ENCODE measurements at regions not wholly inside any gene's neighbourhood (a gene's known extent, or its start where the extent isn't known, plus 50 kb on each side); places are given as distances from the start of the nearest gene placed in this dataset.

DNA sequence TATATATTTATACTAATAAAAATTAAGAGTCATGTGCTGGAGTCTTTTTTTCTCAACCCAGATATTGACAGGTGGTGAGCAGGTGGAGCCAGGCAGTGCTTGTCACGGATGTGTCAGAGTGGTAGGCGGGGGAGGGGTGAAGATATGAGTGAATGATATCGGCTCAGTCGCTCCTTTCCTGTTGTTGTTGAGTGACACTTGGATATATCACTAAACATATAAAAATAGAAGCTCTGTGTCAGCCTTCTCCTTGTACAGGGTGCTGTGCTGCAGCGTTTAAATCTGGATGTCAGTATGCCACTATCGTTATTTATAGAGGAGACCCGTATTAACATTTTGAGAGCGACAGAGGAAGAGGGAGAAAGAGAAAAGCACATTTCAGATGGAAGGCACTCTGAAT lies 339.6 kb downstream of the NUF2 start:
- H3K4me3 ChIP-seq (ENCODE audit: control insufficient read depth, low read depth, low read length) = no peak overlapping the region
- no peak for DNase-seq (ENCODE audit: low read depth)
- TF ChIP-seq, protein P1, sequence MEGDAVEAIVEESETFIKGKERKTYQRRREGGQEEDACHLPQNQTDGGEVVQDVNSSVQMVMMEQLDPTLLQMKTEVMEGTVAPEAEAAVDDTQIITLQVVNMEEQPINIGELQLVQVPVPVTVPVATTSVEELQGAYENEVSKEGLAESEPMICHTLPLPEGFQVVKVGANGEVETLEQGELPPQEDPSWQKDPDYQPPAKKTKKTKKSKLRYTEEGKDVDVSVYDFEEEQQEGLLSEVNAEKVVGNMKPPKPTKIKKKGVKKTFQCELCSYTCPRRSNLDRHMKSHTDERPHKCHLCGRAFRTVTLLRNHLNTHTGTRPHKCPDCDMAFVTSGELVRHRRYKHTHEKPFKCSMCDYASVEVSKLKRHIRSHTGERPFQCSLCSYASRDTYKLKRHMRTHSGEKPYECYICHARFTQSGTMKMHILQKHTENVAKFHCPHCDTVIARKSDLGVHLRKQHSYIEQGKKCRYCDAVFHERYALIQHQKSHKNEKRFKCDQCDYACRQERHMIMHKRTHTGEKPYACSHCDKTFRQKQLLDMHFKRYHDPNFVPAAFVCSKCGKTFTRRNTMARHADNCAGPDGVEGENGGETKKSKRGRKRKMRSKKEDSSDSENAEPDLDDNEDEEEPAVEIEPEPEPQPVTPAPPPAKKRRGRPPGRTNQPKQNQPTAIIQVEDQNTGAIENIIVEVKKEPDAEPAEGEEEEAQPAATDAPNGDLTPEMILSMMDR (conservative IDR thresholded peaks at IDR 0.05; ENCODE audit: control insufficient read depth, insufficient read depth, low read depth, low read length) = no peak

DNA sequence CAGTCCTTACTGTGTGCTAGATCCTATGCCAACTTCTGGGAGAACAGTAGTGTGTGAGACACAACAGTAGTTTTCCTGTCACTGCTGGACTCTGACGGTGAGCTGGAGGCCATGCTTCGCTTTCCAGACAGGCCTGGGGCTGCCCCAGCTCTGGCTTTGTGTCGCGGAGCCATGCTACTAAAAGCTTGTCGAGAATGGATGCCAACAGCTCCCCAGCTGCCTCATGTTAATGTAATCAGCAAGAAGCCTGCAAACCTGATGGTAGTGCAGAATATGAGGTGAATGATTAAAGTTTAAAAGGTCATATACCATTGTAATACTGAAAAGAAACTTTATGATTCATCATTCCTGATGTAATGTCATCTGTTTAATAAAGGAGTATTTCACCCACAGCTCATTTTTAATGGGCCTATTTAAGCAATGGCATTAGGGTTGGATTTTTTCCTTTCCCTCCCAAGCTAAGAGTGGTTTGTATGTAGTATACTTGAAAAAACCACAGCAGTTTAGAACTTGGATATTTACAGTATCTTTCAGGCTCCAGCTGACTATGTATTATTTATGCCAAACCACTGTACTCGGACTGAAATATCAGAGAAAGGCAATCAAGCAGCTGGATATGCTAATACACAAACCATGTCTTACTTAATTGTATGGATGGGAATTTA lies 343.0 kb downstream of the NUF2 start:
- DNase-seq (ENCODE audit: low read depth) = no peak
- TF ChIP-seq, protein P1 (conservative IDR thresholded peaks at IDR 0.05; ENCODE audit: control insufficient read depth, insufficient read depth, low read depth, low read length) = no peak

DNA sequence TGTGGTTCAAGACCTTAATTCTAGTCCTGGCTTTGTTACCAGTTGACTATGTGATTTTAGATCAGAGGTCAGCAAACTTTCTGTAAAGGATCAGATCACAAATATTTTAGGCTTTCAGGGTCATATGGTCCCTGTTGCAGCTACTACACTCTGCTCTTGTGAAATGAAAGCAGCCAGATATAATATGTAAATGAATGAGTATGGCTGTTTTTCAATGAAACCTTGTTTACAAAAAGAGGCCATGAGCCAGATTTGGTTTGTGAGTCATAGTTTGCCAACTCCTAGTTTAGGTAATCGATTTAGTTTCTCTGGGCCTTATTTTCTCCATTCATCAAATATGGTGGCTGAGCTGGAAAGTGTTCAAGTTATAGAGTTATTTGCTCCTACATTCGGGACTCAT lies 346.7 kb downstream of the NUF2 start:
- H3K4me3 ChIP-seq (ENCODE audit: control insufficient read depth, low read depth, low read length) = no peak overlapping the region
- TF ChIP-seq, protein P1 (conservative IDR thresholded peaks at IDR 0.05; ENCODE audit: control insufficient read depth, insufficient read depth, low read depth, low read length) = no peak
- peak; percentile 52 for DNase-seq (ENCODE audit: low read depth)

More for the DNA sequence above, 343.0 kb downstream of the NUF2 start:
- H3K4me3 ChIP-seq (ENCODE audit: control insufficient read depth, low read depth, low read length) = no peak overlapping the region

DNA sequence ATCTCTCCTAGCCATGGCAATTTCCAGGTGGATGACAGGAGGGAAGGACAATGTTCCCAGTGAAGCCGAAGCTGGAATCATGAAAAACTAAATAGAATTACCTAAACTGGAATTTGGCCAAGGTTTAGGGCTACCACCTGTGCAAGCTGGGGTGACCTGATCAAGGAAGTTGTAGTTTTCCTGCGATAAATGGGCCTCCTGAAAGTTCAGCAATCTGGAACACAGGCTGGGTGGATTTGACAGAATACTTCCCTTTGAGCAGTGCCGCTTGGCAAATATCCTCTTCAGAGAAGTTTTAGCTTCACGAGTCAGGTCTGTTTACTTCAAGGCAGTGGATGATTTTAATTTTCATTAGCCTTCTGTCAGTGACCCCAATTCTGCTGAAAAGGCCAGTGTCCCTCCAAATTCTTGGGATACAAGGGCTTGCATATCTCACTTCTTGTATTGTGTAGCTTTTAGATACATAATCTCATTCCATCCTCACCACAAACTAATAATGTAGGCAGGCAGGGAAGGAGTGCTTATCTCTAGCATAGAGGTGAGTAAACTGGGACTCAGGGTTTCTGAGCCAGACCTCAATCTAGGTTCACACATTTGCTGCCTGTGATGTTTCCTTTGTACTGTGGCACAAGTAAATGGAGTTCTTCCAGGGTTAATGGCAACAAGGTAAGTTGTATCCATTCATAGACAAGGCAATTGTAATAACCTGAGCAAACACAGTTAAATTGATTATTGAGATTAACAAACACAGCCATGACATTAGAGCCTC lies 349.4 kb downstream of the NUF2 start:
- DNase-seq (ENCODE audit: low read depth) = no peak
- H3K4me3 ChIP-seq (ENCODE audit: control insufficient read depth, low read depth, low read length) = no peak overlapping the region
- TF ChIP-seq, protein P1 (conservative IDR thresholded peaks at IDR 0.05; ENCODE audit: control insufficient read depth, insufficient read depth, low read depth, low read length) = no peak

DNA sequence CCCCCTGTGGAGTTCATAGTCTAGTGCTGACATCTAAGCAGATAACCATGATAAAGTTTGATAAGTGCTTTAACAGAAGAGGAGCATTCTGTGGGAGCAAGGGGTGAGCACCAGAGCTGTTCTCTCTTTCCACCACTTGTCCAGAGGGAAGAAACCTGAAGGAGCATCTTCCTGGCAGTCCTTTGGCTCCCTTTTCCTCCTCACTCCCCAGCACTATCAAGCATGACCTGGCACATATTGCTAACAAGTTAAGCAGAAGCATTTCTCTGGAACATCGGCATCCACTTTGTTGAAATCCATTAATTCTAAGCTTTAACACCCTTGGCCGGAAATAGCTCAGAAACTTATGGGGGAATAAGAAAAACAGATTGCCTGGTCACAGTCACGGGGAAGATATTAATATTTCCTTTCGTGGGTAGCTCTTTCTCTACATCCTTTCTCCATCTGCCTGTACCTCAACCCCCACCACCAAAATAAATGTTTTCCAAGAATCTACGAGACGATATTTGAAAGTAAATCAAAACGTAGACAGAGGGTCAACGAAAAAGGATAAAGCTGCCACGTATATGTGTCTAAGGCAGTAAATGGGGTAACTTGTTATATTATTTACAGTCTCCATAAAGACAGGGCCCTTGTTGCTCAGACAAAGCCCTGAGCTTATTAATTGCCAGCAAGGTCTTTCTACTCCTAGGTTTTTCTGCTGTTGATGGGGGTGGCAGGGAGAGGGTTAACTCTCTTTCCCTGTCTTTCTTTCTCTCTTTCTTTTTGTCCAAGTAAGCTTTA lies 351.4 kb downstream of the NUF2 start:
- no peak overlapping the region for H3K4me3 ChIP-seq (ENCODE audit: control insufficient read depth, low read depth, low read length)
- DNase-seq (ENCODE audit: low read depth) = no peak
- TF ChIP-seq, protein P1 (conservative IDR thresholded peaks at IDR 0.05; ENCODE audit: control insufficient read depth, insufficient read depth, low read depth, low read length) = no peak

GRCh38 chr1:163673759-163674151 lies 352.0 kb downstream of the NUF2 start:
- TF ChIP-seq, protein P1 (conservative IDR thresholded peaks at IDR 0.05; ENCODE audit: control insufficient read depth, insufficient read depth, low read depth, low read length) = no peak
- peak; percentile 65 for DNase-seq (ENCODE audit: low read depth)
- H3K4me3 ChIP-seq (ENCODE audit: control insufficient read depth, low read depth, low read length) = no peak overlapping the region

All from fibroblast of mammary gland (primary cell).